ENCODE measurements at regions not wholly inside any gene's neighbourhood (a gene's known extent, or its start where the extent isn't known, plus 50 kb on each side); places are given as distances from the start of the nearest gene placed in this dataset.

- Histone ChIP-seq H3K27ac (ENCODE audit: poor library complexity, severe bottlenecking) (no peak overlapping the region), H3K9me3 (ENCODE audit: severe bottlenecking) (no peaks in the 10 kb centered on the region), H3K4me3 (ENCODE audit: severe bottlenecking) (no peak overlapping the region), H3K4me1 (ENCODE audit: insufficient read depth, poor library complexity, severe bottlenecking) (no peaks in the 10 kb centered on the region), H3K27me3 (ENCODE audit: insufficient read depth, poor library complexity, severe bottlenecking) (no peaks in the 10 kb centered on the region), H3K36me3 (ENCODE audit: low read depth) (no peaks in the 10 kb centered on the region)
- DNase-seq (ENCODE audit: low spot score), result no peak
- no peak for TF ChIP-seq CTCF (IDR thresholded peaks at IDR 0.05; ENCODE audit: poor library complexity, severe bottlenecking)
- ATAC-seq (ENCODE audit: low read depth), result no peak
Measured at GRCh38 chr15:77685082-77685815, 52.5 kb upstream of the LINGO1 start.

- Histone ChIP-seq H3K36me3 (ENCODE audit: low read depth) (no peaks in the 10 kb centered on the region), H3K27ac (ENCODE audit: poor library complexity, severe bottlenecking) (no peak overlapping the region), H3K4me3 (ENCODE audit: severe bottlenecking) (no peak overlapping the region), H3K9me3 (ENCODE audit: severe bottlenecking) (no peaks in the 10 kb centered on the region), H3K27me3 (ENCODE audit: insufficient read depth, poor library complexity, severe bottlenecking) (no peaks in the 10 kb centered on the region), H3K4me1 (ENCODE audit: insufficient read depth, poor library complexity, severe bottlenecking) (no peaks in the 10 kb centered on the region)
- no peak for DNase-seq (ENCODE audit: low spot score)
- ATAC-seq (ENCODE audit: low read depth), result no peak
- no peak for TF ChIP-seq CTCF (IDR thresholded peaks at IDR 0.05; ENCODE audit: poor library complexity, severe bottlenecking)
Measured at GRCh38 chr15:77684341-77685081, 51.8 kb upstream of the LINGO1 start.

GRCh38 chr15:77682564-77682963 lies 49.9 kb upstream of the LINGO1 start:
- Histone ChIP-seq H3K27me3 (ENCODE audit: insufficient read depth, poor library complexity, severe bottlenecking) (no peaks in the 10 kb centered on the region), H3K4me1 (ENCODE audit: insufficient read depth, poor library complexity, severe bottlenecking) (no peaks in the 10 kb centered on the region), H3K36me3 (ENCODE audit: low read depth) (no peaks in the 10 kb centered on the region), H3K4me3 (ENCODE audit: severe bottlenecking) (no peak overlapping the region), H3K9me3 (ENCODE audit: severe bottlenecking) (no peaks in the 10 kb centered on the region), H3K27ac (ENCODE audit: poor library complexity, severe bottlenecking) (no peak overlapping the region)
- DNase-seq (ENCODE audit: low spot score) (no peak), ATAC-seq (ENCODE audit: low read depth) (no peak)
- no peak for TF ChIP-seq CTCF (IDR thresholded peaks at IDR 0.05; ENCODE audit: poor library complexity, severe bottlenecking)

Data from RWPE2 (cell line).